OCI-LY3 (cell line): ENCODE measurements at regions not wholly inside any gene's neighbourhood (a gene's known extent, or its start where the extent isn't known, plus 50 kb on each side); places are given as distances from the start of the nearest gene placed in this dataset.

Experiments
- EZH2phosphoT487 ChIP-seq: fragments of 200-600 bp; shearing (Covaris generic); IDR thresholded peaks from 2 replicates; pipeline ENCODE4 v1.6.1; 2018; ENCODE audit warnings: antibody characterized with exemption, mixed run types, low read depth
- TF ChIP-seq, protein P1 (sequence below): fragments of 200-600, 300-600 bp; sonication (generic); IDR thresholded peaks from 2 replicates; pipeline ENCODE4 v1.5.1; 2014; ENCODE audit warnings: antibody characterized with exemption, low read length, low read depth

DNA sequence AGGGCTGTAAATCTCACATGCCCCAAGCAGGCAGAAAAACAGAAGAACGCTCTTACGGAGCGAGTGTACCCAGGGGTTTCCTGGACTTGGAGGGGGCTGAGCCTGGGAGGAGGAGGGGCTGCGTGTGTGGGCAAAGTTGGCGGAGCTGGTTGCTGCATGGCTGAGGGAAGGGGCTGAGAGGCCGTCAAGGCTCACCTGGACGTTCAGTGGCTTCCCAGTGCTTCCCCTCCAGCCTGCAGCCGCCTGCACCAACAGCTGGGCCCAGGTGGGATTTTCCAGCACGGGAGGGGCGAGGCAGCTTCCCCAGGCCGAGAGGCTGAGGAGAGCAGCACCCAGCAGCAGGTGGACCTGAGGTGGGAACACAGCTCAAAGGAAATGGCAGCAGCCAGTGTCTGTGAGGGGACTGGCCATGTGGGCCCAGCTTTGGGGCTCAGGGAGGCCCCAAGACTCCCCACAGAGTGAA is 70.6 kb upstream of the CTDP1 start:
- TF ChIP-seq, protein P1, sequence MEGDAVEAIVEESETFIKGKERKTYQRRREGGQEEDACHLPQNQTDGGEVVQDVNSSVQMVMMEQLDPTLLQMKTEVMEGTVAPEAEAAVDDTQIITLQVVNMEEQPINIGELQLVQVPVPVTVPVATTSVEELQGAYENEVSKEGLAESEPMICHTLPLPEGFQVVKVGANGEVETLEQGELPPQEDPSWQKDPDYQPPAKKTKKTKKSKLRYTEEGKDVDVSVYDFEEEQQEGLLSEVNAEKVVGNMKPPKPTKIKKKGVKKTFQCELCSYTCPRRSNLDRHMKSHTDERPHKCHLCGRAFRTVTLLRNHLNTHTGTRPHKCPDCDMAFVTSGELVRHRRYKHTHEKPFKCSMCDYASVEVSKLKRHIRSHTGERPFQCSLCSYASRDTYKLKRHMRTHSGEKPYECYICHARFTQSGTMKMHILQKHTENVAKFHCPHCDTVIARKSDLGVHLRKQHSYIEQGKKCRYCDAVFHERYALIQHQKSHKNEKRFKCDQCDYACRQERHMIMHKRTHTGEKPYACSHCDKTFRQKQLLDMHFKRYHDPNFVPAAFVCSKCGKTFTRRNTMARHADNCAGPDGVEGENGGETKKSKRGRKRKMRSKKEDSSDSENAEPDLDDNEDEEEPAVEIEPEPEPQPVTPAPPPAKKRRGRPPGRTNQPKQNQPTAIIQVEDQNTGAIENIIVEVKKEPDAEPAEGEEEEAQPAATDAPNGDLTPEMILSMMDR, result no peak
- TF ChIP-seq EZH2phosphoT487, result no peak
